HFF-Myc (cell line): ENCODE measurements at regions not wholly inside any gene's neighbourhood (a gene's known extent, or its start where the extent isn't known, plus 50 kb on each side); places are given as distances from the start of the nearest gene placed in this dataset.

ENCODE experiments used
- DNase-seq: peaks from one replicate; pipeline ENCODE4 v3.0.0-alpha.2; 2011; ENCODE audit warnings: low read depth; ENCODE audit errors: extremely low read depth
- H3K4me3 ChIP-seq: replicated peaks from 2 replicates; pipeline ENCODE4 v1.5.1; 2011; ENCODE audit warnings: low read depth, mild to moderate bottlenecking, control low read depth, low read length
- TF ChIP-seq, protein P1 (sequence below): IDR thresholded peaks from 2 replicates; pipeline ENCODE4 v1.5.1; 2012; ENCODE audit warnings: mild to moderate bottlenecking, low read depth, low read length, control low read depth; ENCODE audit errors: missing control alignments

DNA sequence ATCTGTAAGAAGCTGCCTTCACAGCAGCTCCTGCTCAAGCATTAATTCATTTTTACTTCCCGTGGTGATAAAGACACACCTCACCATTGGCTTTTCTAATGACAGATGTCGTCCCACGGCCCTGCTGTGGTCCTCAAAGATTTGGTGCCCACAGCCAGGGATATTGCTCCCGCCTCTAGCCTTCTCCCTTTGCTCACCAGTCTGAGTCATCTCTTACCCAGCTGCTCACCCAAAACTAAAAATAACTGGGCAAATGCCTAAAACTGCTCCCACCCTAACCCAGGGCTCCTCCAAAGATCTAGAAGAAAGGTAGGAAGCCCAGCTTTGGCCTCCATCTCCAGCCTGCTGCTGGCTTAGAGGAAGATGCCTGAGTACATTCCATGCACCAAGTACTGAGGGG lies 371.1 kb upstream of the ZNF507 start:
- TF ChIP-seq, protein P1, sequence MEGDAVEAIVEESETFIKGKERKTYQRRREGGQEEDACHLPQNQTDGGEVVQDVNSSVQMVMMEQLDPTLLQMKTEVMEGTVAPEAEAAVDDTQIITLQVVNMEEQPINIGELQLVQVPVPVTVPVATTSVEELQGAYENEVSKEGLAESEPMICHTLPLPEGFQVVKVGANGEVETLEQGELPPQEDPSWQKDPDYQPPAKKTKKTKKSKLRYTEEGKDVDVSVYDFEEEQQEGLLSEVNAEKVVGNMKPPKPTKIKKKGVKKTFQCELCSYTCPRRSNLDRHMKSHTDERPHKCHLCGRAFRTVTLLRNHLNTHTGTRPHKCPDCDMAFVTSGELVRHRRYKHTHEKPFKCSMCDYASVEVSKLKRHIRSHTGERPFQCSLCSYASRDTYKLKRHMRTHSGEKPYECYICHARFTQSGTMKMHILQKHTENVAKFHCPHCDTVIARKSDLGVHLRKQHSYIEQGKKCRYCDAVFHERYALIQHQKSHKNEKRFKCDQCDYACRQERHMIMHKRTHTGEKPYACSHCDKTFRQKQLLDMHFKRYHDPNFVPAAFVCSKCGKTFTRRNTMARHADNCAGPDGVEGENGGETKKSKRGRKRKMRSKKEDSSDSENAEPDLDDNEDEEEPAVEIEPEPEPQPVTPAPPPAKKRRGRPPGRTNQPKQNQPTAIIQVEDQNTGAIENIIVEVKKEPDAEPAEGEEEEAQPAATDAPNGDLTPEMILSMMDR = no peak
- no peak overlapping the region for H3K4me3 ChIP-seq
- DNase-seq = no peak

GRCh38 chr19:31974941-31975340 lies 370.5 kb upstream of the ZNF507 start:
- TF ChIP-seq, protein P1 = no peak
- H3K4me3 ChIP-seq = no peak overlapping the region
- no peak for DNase-seq

- H3K4me3 ChIP-seq = no peak overlapping the region
- TF ChIP-seq, protein P1 = no peak
- no peak for DNase-seq
Measured at GRCh38 chr19:31975461-31975860, 369.9 kb upstream of the ZNF507 start.

DNA sequence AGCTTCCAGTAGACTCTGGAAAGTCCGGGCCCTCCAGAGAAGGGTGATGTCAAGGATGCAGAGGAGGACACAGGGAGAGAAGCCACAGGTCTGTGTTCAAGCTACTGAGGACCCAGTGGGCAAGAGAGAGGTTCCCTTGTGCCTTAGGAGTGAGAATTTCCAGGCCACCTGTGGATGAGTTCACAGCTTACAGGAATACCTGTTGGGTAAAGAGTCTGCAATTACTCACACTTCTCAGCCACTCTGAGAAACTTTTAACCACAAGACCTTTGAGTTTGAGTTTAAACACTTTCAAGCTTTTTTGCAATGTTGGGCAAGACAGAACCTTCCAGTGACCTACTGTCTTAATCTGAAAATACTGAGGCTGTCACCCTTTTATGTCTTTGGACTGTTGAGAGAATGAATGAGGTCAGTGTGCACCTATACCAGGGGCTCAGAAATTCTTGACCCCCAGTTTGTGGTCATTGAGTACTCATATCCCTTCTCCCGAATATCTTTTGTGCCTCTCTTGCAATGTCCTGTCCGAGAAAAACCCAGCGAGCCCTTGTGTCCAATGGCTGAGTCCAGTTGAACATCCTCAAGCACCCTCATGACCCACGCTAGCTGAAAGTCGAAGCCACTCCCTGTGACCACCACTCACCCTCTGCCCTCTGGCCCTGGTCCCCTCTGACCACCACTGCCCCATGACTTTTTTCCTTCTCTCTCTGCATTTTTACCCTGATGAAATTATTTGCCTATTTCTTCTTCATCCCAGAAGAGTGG lies 368.5 kb upstream of the ZNF507 start:
- H3K4me3 ChIP-seq = no peak overlapping the region
- TF ChIP-seq, protein P1 = no peak
- DNase-seq = no peak

- no peak for DNase-seq
- TF ChIP-seq, protein P1 = no peak
- no peak overlapping the region for H3K4me3 ChIP-seq
Measured at GRCh38 chr19:31979362-31979761, 366.0 kb upstream of the ZNF507 start.

- no peak for DNase-seq
- TF ChIP-seq, protein P1 = no peak
- no peak overlapping the region for H3K4me3 ChIP-seq
Measured at GRCh38 chr19:31979949-31980670, 365.3 kb upstream of the ZNF507 start.
